GM06990 (cell line): ENCODE measurements at regions not wholly inside any gene's neighbourhood (a gene's known extent, or its start where the extent isn't known, plus 50 kb on each side); places are given as distances from the start of the nearest gene placed in this dataset.
"Not testable (repeated sequence)": the region's sequence is repeated elsewhere in the genome, so short reads cannot be mapped to it uniquely, and the experiment has no call there.

Experiments
- DNase-seq: peaks from one replicate; pipeline ENCODE4 v3.0.0-alpha.2; 2011; ENCODE audit not compliant: insufficient read length; ENCODE audit errors: extremely low read depth
- H3K27me3 ChIP-seq: replicated peaks from 2 replicates; pipeline ENCODE4 v1.6.0; 2011; ENCODE audit warnings: low read length; ENCODE audit not compliant: control insufficient read depth, insufficient read depth
- H3K36me3 ChIP-seq: 2 replicates; pipeline ENCODE4 v1.5.1; 2011; ENCODE audit warnings: low read length; ENCODE audit not compliant: control insufficient read depth, insufficient read depth
- H3K4me3 ChIP-seq: replicated peaks from 2 replicates; pipeline ENCODE4 v1.5.1; 2011; ENCODE audit warnings: low read depth, mild to moderate bottlenecking, control low read depth, low read length
- CTCF ChIP-seq: IDR thresholded peaks from 2 replicates; pipeline ENCODE4 v1.5.1; 2011; ENCODE audit warnings: low read length, control low read depth, mild to moderate bottlenecking, inconsistent platforms; ENCODE audit not compliant: insufficient read depth, poor library complexity, severe bottlenecking

DNA sequence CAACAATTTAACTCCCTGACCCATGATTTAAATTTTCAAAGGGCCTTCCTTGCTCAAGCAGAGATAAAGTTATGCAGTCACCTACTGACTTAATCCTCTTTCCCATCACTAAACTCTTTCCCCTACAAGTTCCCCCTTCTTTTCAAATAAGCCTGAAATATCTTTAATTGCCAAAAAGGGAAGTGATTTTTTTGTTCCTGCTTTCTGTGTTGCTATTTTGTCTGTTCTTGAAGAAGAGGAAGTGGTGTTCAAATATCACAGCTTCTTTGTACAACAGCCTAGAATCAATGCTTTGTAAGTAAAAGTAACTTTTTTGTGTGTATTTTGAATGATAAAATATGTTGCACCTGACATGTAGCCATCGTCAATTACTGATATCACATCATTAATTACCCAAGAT, 595.9 kb downstream of the CENPC start:
- TF ChIP-seq CTCF: no peak
- DNase-seq: no peak

DNA sequence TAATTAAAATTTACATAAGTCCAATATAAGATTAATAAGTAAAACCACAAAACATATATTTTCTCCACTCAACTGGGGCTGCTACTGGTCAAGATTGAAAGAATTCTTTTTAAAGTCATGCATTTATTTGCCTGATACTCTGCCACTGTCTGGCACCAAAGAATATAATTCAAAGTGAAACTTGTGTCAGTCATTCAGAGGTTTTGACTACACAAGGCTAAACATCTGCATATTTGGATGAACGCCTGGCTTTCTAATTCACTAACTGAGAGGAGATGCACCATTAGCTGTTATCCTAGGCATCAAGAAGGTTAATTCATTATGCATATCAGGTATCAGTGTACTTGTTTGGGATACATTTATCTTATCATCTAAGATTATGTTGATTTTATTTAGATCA, 598.5 kb downstream of the CENPC start:
- DNase-seq: no peak
- no peak for TF ChIP-seq CTCF
- H3K27me3 ChIP-seq: no peaks in the 10 kb centered on the region
- no peaks in the 10 kb centered on the region for H3K36me3 ChIP-seq
- no peak overlapping the region for H3K4me3 ChIP-seq

More for the DNA sequence above, 595.9 kb downstream of the CENPC start:
- H3K36me3 ChIP-seq: no peaks in the 10 kb centered on the region
- H3K4me3 ChIP-seq: no peak overlapping the region
- H3K27me3 ChIP-seq: no peaks in the 10 kb centered on the region

DNA sequence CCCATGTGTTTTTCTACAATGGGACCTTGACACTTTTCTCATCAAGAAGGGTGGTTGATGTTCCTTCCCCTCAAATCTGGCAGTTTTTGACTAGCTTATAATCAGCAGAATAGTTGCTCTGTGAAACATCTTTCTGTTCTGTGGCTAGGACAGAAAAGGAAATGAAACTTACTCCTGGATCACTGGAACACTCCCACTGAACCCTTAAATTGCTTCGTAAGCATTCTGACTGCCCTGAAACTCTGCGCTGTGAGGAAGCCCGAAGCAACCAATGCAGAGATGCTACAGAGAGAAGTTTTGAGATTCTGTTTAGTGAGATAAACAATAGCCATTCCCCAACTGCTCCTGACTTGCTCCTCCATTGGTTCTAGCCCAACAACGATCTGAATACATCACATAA, 602.2 kb downstream of the CENPC start:
- H3K4me3 ChIP-seq: no peak overlapping the region
- no peaks in the 10 kb centered on the region for H3K27me3 ChIP-seq
- no peak for TF ChIP-seq CTCF
- DNase-seq: no peak
- H3K36me3 ChIP-seq: no peaks in the 10 kb centered on the region

DNA sequence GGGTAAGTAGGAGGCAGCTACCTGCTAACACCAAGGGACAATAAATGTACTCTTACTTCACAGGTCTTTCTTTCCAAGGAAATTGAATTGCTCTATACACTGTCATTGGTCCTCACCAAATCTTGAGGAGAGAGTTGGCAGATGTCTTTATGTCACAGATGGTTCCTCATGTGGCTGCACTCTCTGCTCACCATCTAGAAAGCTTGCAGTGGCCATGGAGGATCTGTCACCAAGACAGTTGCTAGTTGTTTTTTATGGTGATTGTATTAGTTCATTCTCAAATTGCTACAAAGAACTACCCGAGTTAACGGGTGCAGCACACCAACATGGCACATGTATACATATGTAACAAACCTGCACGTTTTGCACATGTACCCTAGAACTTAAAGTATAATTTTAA, 613.3 kb downstream of the CENPC start:
- DNase-seq, H3K27me3 ChIP-seq, H3K36me3 ChIP-seq, H3K4me3 ChIP-seq: not testable (repeated sequence)

DNA sequence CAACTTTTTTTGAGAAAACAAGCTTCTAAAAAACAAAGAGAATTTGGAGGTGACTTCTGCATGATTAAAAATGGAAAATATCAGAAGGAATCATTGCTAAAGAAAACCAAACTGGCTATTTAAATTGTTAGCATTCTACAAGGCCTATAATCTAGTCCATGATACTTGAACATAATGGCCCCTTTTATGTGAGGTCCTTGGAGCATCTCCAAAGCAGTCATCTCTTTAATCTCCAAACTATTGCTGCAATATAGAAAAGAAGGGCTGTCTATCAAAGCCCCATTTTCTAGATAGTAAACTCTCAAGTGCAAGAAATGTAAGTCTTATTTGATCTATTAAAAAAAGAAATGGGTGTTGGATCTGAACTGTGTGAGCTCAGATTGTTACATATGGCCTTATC, 615.1 kb downstream of the CENPC start:
- Histone ChIP-seq H3K27me3 (no peaks in the 10 kb centered on the region), H3K4me3 (no peak overlapping the region), H3K36me3 (no peaks in the 10 kb centered on the region)
- DNase-seq: no peak
- no peak for TF ChIP-seq CTCF

GRCh38 chr4:66929748-66930147, 615.6 kb downstream of the CENPC start:
- Histone ChIP-seq H3K36me3 (no peaks in the 10 kb centered on the region), H3K27me3 (no peaks in the 10 kb centered on the region), H3K4me3 (no peak overlapping the region)
- no peak for DNase-seq
- TF ChIP-seq CTCF: no peak

- not testable (repeated sequence) for H3K27me3 ChIP-seq, H3K4me3 ChIP-seq, DNase-seq, H3K36me3 ChIP-seq
Observed at GRCh38 chr4:66928881-66929280, 616.4 kb downstream of the CENPC start.
